Activated CD4-positive, alpha-beta T cell treated with anti-CD3 and anti-CD28 coated beads, Interleukin-2, amount 50 U/mL, for 24 hours (primary cell): ENCODE measurements at regions not wholly inside any gene's neighbourhood (a gene's known extent, or its start where the extent isn't known, plus 50 kb on each side); places are given as distances from the start of the nearest gene placed in this dataset.

ENCODE experiments used
- DNase-seq, 2 donors: peaks; one replicate each; pipeline ENCODE4 v3.0.0-alpha.2; 2020; ENCODE audit warnings: low read depth in 1 of 2, low spot score in 1 of 2

DNA sequence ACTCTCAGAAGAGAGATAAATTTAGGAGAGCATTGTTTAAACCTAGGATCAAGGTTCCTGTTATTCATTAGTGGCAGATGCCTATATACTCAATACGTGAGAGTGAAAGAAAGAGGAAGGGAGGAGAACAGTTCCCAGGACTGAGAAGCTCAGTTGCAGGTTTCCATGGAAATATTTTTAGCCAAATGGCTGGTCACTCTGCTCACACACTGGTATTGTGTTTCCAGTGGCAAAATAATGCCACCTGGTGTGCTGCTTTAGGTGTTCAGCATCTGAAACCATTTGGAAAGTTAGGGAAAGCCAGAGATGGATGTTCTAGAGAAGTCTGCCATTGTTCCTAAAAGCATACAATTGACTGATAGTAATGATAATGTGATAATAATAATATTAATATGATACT, 827.7 kb downstream of the SORCS3 start:
- DNase-seq: no peak

DNA sequence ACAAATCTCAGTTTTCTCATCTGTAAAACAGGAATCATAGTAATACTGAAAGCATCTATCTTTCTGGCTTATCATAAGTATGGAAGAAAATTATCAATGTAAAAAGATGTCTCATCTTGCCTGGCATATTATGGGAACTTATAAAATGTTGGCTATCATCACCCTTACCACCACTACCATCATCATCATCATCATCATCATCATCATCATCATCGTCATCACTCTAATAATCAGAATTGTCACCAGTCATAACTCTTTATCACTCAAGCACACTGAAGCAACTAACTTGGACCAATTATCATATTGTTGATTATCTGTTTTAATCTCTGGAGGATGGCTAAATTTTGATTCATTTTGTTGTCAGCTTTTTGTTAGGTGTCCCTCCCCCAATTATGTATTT, 825.4 kb downstream of the SORCS3 start:
- DNase-seq: no peak

DNA sequence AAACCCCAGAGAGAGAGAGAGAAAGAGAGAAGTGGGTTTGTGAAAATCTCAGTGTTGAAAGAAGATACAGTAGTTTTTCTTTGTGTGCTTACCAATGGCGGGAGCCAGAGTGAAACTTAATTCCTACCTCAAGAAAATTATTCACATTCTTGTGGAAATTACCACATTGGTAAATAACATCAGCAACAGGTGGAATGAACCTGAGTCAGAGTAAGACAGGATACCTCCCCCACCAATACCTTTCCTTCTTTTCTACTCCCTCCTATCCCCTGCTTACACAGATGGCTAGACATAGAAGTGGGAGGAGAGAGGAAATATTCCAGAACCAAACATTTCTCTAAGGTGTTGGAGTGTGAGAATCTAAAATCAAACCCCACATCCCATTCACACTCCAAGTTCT, 793.9 kb downstream of the SORCS3 start:
- no peak for DNase-seq

DNA sequence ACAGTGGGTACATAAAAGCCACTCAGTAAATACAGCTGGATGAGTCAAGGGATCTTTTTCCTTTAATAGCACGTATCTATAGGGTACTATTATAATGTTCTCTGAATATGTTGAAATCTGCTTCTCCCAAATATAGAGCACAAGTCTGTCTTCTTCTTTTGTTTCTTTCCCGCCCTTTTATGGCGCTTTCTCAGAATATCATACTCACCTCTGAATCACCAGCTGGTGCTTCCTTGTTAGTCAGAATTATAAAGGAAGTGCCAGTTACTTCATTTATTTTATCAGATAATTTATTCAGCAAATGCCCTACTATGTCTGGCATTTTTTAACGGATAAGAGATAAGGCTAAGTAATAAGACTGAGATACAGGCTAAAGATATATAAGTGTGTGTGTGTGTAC, 772.9 kb downstream of the SORCS3 start:
- no peak for DNase-seq

DNA sequence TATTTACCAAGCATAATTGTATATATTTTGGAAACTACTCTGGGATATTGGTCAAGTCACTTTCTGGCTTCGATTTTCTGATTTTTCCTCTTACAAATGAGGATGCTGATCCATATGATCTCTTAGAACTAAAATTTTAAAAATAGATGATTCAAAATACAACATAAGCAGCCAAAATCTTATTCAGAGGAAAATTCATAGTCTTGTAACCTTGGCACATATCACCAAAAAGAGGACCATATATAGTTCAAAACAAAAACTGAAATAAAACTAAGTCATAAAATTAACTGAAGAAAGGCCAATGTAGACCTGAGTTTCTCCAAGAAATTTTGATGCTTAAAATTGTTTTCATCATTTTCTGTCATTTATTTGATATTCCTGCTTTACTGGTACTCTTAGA, 768.3 kb downstream of the SORCS3 start:
- no peak for DNase-seq

DNA sequence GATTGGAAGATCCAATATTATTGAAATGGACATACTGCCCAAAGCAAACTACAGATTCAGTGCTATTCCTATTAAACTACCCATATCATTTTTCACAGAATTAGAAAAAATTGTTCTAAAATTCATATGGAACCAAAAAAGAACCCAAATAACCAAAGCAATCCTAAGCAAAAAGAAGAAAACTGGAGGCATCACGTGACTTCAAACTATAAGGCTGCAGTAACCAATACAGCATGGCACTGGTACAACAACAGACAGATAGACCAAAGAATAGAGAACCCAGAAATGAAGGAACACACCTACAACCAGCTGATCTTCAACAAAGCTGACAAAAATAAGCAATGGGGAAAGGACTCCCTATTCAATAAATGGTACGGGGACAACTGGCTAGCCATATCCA, 765.4 kb downstream of the SORCS3 start:
- DNase-seq: no peak

DNA sequence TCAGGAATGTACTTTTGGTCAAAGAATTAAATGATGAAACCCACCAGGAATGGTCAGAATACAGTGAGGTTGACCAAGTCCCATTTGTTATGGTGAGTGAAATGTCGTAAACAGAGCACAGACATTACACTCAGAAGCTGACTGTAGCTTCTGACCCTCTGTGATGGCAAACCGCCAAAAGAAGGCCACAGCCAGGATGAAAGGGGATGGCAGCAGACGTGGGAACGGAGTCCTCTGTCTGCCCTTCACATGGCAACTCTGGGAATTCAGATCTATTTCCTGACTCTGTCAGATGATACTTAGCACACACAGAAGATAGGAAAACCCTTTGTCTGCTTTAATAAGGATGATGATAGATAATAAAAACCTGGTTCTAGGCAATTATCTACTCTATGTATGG, 757.1 kb downstream of the SORCS3 start:
- DNase-seq: no peak

DNA sequence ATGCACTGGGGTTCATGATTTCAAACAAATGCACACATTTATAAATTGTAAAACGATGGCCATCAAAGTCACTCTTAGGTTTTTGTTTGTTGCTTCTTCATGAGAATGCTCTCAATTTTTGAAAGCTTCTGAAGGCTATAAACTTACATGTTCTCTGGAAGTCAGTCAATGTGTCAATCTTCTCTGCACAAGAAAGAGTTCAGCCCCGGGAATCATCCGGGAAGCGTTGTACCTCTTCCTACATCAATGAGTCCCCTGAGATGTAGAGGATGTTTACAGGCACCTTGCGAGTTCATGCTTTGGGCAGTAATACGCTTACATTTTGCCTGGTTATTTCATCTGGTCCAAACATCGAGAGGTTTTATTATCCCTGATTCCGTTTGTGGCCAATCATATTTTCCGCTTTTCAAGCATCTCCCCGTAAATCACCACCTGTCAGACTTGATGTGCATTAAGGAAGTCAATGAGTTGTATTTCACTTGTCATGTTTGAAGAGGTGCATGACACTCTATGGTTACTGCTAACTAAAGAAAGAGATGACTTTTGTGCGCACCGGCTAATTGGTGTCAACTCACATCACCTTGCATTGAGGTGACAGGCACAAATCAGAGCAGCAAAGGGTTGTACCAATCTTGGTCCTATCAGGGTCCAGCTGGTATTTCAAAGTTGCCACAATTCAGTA, 750.7 kb downstream of the SORCS3 start:
- DNase-seq: no peak

DNA sequence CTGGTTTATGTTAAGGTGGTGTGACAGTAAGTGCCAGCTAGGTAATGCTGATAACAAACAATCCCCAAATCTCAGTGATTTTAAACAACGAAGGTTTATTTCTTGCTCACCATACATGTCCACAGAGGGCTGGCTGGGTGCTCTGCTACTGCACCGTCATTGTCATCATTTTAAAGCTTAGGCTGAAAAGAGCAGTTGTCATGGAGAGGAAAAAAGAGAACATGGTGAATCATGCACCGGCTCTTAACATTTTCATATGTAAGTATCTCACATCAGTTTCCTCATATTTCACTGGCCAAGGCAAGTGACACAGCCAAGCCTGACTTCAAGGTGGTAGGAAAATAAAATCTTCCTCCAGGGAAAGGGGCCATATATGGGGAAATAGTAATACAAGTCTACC, 746.9 kb downstream of the SORCS3 start:
- DNase-seq: no peak

DNA sequence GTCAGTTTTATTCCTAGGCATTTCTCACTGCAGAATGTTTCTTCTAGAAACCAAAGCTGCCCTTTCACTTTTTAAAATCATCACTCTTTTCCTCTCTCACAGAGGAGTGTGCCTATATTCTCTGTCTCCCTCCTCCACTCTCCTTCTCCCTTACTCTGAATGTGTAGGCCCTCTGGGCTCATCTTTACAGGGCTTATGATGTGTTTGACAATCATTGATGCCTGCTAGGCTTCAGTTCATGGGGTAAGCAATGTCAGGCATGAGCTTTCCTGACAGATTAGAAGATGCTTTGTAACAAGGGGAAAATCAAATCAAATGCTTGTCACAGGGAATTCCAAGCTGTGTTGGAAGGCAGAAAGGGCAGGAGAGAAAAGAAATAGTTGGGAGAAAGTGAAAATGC, 742.9 kb downstream of the SORCS3 start:
- no peak for DNase-seq

DNA sequence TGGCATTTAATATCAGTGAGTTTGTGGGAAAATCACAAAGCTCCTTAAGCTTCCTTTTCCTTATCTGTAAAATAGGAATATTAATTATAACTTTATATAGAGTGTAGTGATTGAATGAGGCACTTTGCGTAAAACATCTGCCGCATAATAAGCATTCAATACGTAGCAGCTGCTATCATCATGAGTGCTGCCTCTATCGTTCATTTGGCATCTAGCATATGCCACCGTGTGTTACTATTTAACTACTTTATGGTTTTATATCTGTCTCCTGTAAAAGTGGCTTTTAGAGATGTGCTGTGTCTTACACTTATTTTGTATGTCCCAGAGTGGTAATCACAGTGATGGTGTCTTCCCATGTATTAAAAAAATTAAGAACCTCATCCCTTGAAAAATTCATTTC, 729.6 kb downstream of the SORCS3 start:
- no peak for DNase-seq

DNA sequence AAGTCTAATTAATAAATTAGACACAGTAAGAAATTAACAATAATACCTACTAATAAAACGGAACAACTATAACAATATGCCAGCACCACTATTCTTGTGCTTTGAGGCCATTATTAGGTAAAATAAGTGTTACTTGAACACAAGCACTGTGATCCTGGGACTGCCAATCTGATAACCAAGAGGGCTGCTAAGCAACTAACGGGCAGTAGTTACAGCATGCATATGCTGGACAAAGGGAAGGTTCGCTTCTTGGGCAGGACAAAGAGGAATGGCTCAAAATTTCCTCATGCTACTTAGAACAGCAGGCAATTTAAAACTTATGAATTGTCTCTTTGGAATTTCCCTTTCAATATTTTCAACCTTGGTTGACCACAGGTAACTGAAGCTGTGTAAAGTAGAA, 718.6 kb downstream of the SORCS3 start:
- DNase-seq: no peak

DNA sequence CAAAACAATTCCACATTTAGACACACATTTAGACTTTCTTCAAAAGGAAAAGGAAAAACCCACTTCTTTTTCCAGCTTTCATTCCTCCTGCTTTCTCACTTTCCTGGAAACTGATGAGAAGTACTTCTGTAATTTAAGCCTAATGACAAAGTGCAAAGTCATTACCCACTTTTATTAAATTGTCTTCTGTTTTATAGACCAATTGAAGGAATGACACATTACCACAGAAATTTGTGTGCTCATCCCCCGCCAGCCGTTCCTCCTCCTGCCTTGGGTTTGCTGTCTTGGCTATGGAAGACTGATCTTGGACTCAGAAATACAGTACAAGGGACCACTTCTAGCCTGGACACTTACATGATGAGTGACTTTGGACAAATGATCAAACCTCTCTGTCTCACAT, 717.8 kb downstream of the SORCS3 start:
- no peak for DNase-seq

DNA sequence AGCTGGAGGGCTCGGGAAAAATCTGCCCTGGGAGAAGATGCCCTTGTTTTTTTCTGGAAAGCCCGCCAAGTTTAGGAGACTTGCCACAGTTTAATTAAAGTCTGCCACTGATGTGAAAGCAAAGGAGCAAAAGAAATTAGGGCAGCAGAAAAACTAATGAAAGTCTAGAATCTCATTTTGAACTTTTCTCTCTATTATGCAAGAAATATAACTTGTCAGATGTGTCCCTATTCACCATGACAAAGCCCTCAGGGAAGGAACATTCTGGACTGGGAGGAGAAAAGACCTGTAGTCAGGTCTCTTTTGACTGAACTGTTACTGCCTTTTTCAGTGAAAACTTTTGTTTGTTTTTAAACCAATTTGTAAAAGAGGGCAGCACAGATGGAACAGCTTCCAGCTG, 715.5 kb downstream of the SORCS3 start:
- DNase-seq: no peak

DNA sequence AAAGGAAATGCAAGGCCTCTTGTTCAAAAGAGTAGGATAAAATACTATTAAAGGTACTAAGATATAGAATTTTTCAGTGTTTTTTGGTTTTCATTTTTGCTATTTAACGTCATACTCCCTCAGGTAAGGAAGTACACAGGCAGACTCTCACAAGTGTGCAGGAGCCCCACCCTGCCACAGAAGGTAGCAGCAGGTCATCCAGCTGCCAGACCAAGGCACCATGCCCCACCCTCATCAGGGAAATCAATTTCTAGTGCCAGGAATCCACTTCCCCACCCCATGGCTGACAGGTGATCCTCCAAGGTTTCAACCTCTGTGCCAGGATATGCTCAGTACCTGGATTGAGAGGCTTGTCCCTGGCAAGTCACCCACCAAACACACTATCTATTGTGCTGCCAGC, 712.9 kb downstream of the SORCS3 start:
- no peak for DNase-seq

DNA sequence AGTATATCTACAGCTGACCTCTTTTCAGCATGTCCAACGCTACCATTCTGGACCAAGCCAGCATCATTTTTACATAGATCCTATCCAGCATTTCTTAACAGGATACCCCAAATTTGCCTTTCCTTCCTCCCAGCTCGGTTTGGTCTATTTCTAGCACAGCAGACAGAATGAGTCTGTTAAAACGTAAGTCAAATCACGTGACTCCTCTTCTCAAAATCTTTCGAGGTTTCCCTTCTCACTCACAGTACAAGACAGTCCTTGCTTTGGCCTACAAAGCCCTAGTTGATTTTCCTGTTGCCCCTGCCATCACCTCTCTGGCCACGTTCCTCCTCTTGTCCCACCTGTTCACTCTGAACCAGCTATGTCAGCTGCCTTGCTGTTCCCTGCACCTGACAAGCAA, 711.7 kb downstream of the SORCS3 start:
- no peak for DNase-seq

DNA sequence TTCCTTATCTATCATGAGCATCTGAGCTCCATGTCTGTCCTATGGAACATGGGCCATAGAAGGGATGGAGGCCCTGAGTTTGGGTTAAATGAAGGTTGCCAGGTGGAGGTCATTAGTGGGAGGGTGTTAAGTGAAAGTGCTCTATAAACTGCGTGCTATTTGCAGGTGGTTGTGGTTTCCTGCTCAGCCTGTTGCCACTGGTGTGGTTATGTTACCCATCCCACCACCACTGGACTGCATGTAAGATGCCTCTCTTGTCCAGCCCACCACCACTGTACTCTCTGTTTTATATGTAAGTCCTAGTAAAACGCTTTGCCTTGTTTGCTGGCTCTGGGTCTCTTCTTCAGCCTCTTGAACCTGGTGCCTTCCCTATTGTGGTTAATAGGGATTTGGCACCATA, 711.2 kb downstream of the SORCS3 start:
- DNase-seq: no peak

DNA sequence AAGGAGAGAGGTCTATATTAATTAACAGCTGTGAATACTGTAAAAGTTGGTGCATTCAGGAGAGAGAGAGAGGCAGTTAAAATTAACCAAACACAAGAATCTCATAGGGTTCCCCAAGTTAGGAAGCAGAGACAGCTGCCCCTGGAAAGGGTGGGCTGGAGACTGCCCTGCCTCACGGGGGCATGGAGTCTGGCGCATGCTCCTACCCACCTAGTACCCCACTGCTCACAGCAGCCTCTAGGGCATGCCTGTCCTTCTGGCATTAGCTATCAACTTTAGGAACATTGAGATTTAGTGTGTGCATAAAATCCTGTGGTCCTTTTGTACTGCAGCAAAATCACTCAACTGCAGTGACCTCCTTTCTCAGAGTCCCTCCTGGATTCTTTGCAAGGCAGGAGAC, 710.1 kb downstream of the SORCS3 start:
- no peak for DNase-seq

DNA sequence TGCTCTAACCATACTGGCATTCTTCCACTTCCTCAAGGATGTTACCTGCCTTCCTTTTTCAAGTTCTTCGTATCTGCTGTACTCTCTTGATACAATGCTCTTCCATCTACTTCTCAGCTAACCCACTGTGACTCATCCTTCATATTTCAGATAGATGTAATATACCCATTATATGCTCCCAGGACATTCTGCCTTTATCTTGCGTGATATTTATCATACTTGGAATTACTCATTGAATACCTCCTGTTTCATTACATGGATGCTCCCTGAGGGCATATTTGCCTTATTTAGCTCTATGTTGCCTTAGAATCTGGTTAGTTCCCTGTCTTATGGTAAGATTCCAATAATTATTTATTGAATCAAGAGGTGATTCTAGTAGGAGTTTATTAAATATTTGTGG, 706.4 kb downstream of the SORCS3 start:
- DNase-seq: no peak

DNA sequence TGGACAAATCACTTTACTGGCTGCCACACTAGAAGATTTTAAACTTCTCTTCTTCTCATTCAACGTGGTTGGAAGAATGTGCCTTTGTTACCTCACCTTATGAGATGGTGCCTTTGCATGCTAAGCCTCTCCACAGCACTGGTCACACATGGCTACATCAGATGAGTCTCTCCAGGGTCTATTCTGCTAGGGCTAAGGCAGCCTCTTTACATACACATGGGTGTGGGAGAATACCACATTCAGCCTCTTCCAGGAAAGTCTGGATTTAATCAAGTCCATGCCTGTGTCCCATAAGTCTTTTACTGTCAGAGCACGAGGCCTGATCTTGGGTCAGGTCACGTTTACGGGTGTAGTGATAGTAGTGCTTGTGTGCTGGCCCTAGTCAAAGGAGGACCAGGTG, 701.5 kb downstream of the SORCS3 start:
- DNase-seq: no peak

DNA sequence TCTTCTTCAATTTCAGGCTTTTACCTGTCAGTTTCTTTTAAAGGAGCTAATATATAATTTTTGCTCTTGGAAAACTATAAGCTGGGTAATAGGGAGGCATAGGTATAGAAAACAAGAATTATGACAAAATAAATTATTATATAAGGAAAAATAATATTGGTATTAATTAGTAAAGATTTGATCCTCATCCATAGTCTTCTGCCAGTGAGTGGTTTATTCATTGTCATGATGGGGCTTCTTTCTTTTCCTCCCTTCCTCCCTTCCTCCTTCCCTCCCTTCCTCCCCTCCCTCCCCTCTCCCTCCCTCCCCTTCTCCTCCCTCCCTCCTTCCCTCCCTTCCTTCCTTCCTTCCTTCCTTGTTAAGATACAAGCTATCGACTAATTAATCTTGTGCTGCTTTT, 698.6 kb downstream of the SORCS3 start:
- no peak for DNase-seq

DNA sequence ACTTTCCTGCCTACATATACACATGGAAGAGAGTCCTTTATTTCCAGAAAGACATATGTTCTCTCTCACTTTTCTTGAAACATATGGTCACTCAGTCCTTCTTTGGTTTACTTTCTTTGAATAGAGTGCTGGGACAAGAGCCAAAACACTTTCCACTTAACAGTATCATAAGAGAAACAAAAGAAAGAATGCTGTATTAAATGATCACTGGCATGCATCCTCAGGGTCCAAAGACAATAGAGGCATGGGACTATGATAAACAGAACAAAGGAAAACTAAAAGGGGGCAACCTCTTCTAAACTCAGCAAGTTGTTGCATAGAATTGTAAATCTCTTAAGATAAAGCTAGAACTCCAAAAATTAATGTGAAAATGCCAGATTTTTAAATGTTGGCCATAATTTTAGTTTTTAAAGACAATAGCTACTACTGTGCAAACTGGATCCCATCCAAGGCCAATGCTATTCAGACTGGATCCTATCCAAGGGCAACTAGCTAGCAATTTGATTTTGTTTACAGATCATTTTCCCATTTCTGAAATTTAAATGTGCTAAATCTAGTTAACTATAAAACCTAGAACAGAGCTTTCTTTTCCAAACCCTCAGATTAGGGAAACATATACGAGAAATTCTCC, 687.5 kb downstream of the SORCS3 start:
- DNase-seq: no peak
